ENCODE measurements at regions not wholly inside any gene's neighbourhood (a gene's known extent, or its start where the extent isn't known, plus 50 kb on each side); places are given as distances from the start of the nearest gene placed in this dataset.

DNA sequence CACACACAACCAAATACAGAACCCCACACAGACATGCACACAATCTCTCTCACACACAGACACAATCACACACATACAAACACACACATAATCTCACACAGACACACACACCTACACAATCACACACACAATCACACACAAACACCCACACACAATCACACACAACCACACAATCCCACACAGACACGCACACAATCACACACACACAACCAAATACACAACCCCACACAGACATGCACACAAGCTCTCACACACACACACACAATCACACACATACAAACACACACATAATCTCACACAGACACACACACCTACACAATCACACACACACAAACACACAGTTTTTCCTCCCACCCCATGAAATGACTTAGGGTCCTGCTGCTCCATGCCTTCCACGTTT lies 160.4 kb upstream of the PFKP start:
- TF ChIP-seq, protein P1, sequence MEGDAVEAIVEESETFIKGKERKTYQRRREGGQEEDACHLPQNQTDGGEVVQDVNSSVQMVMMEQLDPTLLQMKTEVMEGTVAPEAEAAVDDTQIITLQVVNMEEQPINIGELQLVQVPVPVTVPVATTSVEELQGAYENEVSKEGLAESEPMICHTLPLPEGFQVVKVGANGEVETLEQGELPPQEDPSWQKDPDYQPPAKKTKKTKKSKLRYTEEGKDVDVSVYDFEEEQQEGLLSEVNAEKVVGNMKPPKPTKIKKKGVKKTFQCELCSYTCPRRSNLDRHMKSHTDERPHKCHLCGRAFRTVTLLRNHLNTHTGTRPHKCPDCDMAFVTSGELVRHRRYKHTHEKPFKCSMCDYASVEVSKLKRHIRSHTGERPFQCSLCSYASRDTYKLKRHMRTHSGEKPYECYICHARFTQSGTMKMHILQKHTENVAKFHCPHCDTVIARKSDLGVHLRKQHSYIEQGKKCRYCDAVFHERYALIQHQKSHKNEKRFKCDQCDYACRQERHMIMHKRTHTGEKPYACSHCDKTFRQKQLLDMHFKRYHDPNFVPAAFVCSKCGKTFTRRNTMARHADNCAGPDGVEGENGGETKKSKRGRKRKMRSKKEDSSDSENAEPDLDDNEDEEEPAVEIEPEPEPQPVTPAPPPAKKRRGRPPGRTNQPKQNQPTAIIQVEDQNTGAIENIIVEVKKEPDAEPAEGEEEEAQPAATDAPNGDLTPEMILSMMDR (IDR thresholded peaks at IDR 0.05; ENCODE audit: extremely low read depth, low read depth, low read length): no peak
- no peak for DNase-seq (ENCODE audit: insufficient read length, low spot score, missing footprints)
- H3K27me3 ChIP-seq (ENCODE audit: insufficient read depth, low read length): no peaks in the 10 kb centered on the region
- H3K36me3 ChIP-seq (ENCODE audit: insufficient read depth, low read length): no peaks in the 10 kb centered on the region
- no peaks in the 10 kb centered on the region for H3K4me1 ChIP-seq (ENCODE audit: insufficient read depth, low read length)
- H3K27ac ChIP-seq (ENCODE audit: low read depth, low read length): no peak overlapping the region
- no peaks in the 10 kb centered on the region for H3K9me3 ChIP-seq (ENCODE audit: low read depth, low read length)
- H3K4me2 ChIP-seq (ENCODE audit: insufficient read depth, low read length): no peak overlapping the region
- no peaks in the 10 kb centered on the region for H3K79me2 ChIP-seq (ENCODE audit: insufficient read depth, low read length)
- no peaks in the 10 kb centered on the region for H4K20me1 ChIP-seq (ENCODE audit: insufficient read depth, low read length)
- H3K4me3 ChIP-seq (ENCODE audit: insufficient read depth, low read length): no peak overlapping the region
- H2AFZ ChIP-seq (ENCODE audit: low read length): no peak overlapping the region

DNA sequence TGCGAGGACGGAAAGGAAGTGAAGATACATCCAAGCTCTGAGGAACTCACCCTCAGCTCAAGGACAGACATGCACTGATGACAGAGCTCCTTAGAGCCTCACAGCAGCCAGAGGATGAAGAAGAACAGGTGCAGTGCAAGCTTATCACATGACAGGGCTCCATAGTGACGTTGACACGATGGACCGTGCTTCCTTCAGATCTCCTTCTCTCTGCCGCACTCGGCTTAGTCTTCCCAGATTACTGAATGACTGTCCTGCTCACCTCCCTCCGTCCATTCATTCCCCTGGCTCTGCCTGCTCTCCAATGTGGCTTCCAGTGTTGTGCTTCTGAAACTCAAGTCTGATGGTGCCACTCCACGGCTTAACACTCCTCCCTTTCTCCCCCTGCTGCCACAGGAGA lies 161.5 kb upstream of the PFKP start:
- H3K4me2 ChIP-seq (ENCODE audit: insufficient read depth, low read length): no peak overlapping the region
- TF ChIP-seq, protein P1 (IDR thresholded peaks at IDR 0.05; ENCODE audit: extremely low read depth, low read depth, low read length): no peak
- no peaks in the 10 kb centered on the region for H3K4me1 ChIP-seq (ENCODE audit: insufficient read depth, low read length)
- no peak for DNase-seq (ENCODE audit: insufficient read length, low spot score, missing footprints)
- no peaks in the 10 kb centered on the region for H3K79me2 ChIP-seq (ENCODE audit: insufficient read depth, low read length)
- no peaks in the 10 kb centered on the region for H3K27me3 ChIP-seq (ENCODE audit: insufficient read depth, low read length)
- no peaks in the 10 kb centered on the region for H3K9me3 ChIP-seq (ENCODE audit: low read depth, low read length)
- H4K20me1 ChIP-seq (ENCODE audit: insufficient read depth, low read length): no peaks in the 10 kb centered on the region
- no peak overlapping the region for H3K4me3 ChIP-seq (ENCODE audit: insufficient read depth, low read length)
- no peak overlapping the region for H2AFZ ChIP-seq (ENCODE audit: low read length)
- H3K36me3 ChIP-seq (ENCODE audit: insufficient read depth, low read length): no peaks in the 10 kb centered on the region
- H3K27ac ChIP-seq (ENCODE audit: low read depth, low read length): no peak overlapping the region

DNA sequence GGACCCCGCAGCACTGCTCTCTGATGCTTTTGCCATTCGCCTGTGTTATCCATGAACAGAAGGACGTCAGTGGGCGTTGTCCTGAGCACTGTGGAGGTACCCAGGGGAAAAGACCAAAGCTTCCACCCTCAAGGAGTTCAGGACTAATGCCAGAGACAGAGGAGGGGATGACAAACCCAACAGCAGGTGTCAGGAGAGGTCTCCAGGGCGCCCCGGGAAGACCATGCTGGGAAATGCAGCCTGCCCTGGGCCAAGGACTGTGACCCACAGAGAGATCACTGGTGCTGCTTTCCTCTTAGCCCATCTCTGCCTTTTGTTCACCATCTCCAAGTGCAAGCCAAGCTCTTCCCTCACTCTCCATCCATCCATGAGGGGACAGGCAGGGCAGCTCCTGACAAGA lies 166.8 kb upstream of the PFKP start:
- peak; percentile 6 for DNase-seq (ENCODE audit: insufficient read length, low spot score, missing footprints)
- Histone ChIP-seq H3K79me2 (ENCODE audit: insufficient read depth, low read length) (no peaks in the 10 kb centered on the region), H3K4me3 (ENCODE audit: insufficient read depth, low read length) (no peak overlapping the region), H3K9me3 (ENCODE audit: low read depth, low read length) (no peaks in the 10 kb centered on the region), H3K4me2 (ENCODE audit: insufficient read depth, low read length) (no peak overlapping the region), H2AFZ (ENCODE audit: low read length) (no peak overlapping the region), H3K27ac (ENCODE audit: low read depth, low read length) (no peak overlapping the region), H3K36me3 (ENCODE audit: insufficient read depth, low read length) (no peaks in the 10 kb centered on the region), H3K27me3 (ENCODE audit: insufficient read depth, low read length) (no peaks in the 10 kb centered on the region), H3K4me1 (ENCODE audit: insufficient read depth, low read length) (no peaks in the 10 kb centered on the region), H4K20me1 (ENCODE audit: insufficient read depth, low read length) (no peaks in the 10 kb centered on the region)
- TF ChIP-seq, protein P1 (IDR thresholded peaks at IDR 0.05; ENCODE audit: extremely low read depth, low read depth, low read length): no peak

DNA sequence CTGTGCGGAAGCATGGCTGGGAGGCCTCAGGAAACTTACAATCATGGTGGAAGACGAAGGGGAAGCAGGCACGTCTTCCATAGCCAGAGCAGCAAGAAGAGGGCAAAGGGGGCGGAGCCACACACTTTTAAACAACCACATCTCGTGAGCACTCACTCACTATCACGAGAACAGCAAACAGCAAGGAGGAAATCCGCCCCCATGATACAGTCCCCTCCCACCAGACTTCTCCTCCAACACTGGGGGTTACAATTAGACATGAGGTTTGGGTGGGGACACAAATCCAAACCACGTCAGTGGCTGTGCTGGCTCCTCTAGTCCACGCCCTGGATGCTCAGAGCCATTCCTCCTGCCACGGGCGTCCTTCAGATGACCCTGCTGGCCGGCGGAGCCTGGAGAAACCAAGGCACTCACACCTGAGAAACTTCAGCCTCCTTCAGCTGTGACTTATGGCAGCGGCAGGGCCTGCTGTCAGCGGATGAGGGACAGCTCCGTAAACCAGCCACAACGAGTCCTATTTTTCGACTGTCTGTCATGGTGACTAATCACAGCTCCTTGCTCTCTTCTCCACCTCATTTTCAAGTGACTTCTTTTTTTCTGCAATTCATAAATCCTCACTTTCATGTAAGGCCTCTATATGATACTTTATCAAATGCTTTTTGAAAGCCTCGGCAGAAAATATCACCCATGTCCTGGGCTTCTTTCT lies 167.9 kb upstream of the PFKP start:
- H3K4me2 ChIP-seq (ENCODE audit: insufficient read depth, low read length): no peak overlapping the region
- H3K36me3 ChIP-seq (ENCODE audit: insufficient read depth, low read length): no peaks in the 10 kb centered on the region
- no peaks in the 10 kb centered on the region for H3K9me3 ChIP-seq (ENCODE audit: low read depth, low read length)
- H3K79me2 ChIP-seq (ENCODE audit: insufficient read depth, low read length): no peaks in the 10 kb centered on the region
- H3K27me3 ChIP-seq (ENCODE audit: insufficient read depth, low read length): no peaks in the 10 kb centered on the region
- TF ChIP-seq, protein P1 (IDR thresholded peaks at IDR 0.05; ENCODE audit: extremely low read depth, low read depth, low read length): no peak
- no peak for DNase-seq (ENCODE audit: insufficient read length, low spot score, missing footprints)
- H3K4me3 ChIP-seq (ENCODE audit: insufficient read depth, low read length): no peak overlapping the region
- no peak overlapping the region for H2AFZ ChIP-seq (ENCODE audit: low read length)
- H3K27ac ChIP-seq (ENCODE audit: low read depth, low read length): no peak overlapping the region
- H3K4me1 ChIP-seq (ENCODE audit: insufficient read depth, low read length): no peaks in the 10 kb centered on the region
- no peaks in the 10 kb centered on the region for H4K20me1 ChIP-seq (ENCODE audit: insufficient read depth, low read length)

Measured in osteoblast (primary cell).